ENCODE measurements at regions not wholly inside any gene's neighbourhood (a gene's known extent, or its start where the extent isn't known, plus 50 kb on each side); places are given as distances from the start of the nearest gene placed in this dataset.

DNA sequence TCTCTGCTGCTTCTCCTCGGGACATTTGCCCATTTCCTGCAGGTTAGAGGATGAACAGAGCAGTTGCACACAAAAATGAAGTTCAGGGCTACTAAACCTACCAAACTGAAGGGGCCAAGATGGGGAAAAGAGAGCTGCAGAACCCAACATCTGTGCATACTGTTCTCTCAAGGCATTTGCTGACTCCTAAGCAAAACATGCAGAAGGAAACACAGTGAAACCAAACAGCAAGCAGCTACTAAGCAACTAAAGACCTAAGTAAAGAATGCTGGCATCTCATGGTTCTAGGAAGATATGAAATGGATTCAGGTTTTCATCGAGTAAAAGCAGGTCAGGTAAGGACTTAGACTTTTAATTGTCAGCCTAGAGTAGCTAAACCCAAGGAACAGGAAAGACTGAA lies 111.9 kb upstream of the SYT4 start:
- TF ChIP-seq POLR2A (IDR thresholded peaks at IDR 0.05) (no peak), CTCF (IDR thresholded peaks at IDR 0.05) (no peak), EP300 (IDR thresholded peaks at IDR 0.05) (no peak)
